NB4 (cell line): ENCODE measurements at regions not wholly inside any gene's neighbourhood (a gene's known extent, or its start where the extent isn't known, plus 50 kb on each side); places are given as distances from the start of the nearest gene placed in this dataset.

Experiments used
- DNase-seq: peaks from one replicate; pipeline ENCODE4 v3.0.0; 2010; ENCODE audit warnings: low read depth
- H3K4me3 ChIP-seq: one replicate; pipeline ENCODE4 v1.5.1; 2011; ENCODE audit warnings: mild to moderate bottlenecking, low read depth, low read length, moderate library complexity
- MYC ChIP-seq: IDR thresholded peaks from 2 replicates; pipeline ENCODE4 v1.6.1; 2011; ENCODE audit warnings: low read depth, low read length
- POLR2A ChIP-seq: IDR thresholded peaks from 2 replicates; pipeline ENCODE4 v1.6.1; 2011; ENCODE audit warnings: mild to moderate bottlenecking; ENCODE audit not compliant: insufficient read length; ENCODE audit errors: extremely low read depth
- TF ChIP-seq, protein P1 (sequence below): IDR thresholded peaks from one replicate; pipeline ENCODE4 v1.5.1; 2012; ENCODE audit warnings: low read depth, low read length
- TF ChIP-seq, protein P2 (sequence below): IDR thresholded peaks from 2 replicates; pipeline ENCODE4 v1.6.1; 2011; ENCODE audit warnings: low read depth, low read length

DNA sequence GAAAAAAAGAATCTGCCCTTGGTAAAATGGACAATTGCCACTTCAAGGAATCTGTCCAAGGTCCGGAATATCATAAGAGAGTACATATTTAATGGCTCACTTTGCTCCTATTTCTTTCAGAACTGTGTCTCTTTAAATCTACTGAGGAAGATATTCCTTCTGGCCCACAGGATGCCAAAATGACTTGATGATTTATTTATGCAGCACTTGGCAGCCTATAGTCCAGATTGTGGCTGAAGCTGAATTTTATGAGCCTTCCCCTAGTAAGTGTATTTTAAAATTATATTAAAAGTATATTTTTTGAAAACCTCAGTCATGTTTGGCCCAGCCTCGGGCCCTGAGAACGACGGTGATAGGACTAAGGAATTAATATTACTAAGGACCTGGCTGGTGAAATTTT, 465.1 kb upstream of the HNRNPA3 start:
- TF ChIP-seq, protein P1, sequence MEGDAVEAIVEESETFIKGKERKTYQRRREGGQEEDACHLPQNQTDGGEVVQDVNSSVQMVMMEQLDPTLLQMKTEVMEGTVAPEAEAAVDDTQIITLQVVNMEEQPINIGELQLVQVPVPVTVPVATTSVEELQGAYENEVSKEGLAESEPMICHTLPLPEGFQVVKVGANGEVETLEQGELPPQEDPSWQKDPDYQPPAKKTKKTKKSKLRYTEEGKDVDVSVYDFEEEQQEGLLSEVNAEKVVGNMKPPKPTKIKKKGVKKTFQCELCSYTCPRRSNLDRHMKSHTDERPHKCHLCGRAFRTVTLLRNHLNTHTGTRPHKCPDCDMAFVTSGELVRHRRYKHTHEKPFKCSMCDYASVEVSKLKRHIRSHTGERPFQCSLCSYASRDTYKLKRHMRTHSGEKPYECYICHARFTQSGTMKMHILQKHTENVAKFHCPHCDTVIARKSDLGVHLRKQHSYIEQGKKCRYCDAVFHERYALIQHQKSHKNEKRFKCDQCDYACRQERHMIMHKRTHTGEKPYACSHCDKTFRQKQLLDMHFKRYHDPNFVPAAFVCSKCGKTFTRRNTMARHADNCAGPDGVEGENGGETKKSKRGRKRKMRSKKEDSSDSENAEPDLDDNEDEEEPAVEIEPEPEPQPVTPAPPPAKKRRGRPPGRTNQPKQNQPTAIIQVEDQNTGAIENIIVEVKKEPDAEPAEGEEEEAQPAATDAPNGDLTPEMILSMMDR, result no peak
- TF ChIP-seq, protein P2, sequence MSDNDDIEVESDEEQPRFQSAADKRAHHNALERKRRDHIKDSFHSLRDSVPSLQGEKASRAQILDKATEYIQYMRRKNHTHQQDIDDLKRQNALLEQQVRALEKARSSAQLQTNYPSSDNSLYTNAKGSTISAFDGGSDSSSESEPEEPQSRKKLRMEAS, result no peak
- TF ChIP-seq MYC (no peak), POLR2A (no peak)
- DNase-seq, result no peak
- no peak overlapping the region for H3K4me3 ChIP-seq

DNA sequence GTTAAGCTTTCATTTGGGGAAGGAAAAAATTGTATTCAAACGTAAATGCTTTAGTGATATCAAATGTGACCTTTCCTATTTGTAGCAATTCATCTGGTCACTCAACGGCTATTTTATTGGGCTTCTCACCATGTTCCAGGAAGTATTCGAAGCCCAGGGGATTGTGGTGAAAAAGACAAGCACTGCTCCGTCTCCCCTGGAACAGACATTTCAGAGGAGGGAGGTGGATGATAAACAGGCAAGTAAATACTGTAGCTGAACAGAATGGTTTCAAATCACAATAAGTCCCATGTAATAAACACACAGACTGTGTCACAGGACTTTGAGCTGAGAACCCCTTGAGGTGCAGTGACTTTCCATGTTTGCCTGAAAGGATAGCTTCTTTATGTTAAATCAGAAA, 464.7 kb upstream of the HNRNPA3 start:
- H3K4me3 ChIP-seq, result no peak overlapping the region
- TF ChIP-seq, protein P2, result no peak
- TF ChIP-seq, protein P1, result no peak
- no peak for TF ChIP-seq MYC
- no peak for TF ChIP-seq POLR2A
- DNase-seq, result no peak

DNA sequence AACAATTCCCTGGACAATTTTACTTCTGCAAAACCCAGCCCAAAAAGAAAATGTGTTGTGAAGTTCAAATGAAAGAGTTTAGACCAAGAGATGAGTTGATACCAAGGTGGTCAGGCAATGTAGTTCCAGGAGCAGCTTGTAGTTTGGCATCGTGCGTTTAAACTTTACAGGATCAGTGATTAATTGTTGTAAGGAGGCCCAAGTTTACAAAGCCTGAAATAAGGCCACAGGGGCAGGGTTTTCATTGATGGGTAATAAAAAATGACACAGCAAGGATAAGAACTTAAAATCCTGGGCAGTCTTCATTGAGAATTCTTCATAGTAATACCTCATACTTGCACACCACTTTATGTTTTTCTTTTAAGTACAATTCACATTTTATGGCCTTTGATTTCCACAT, 463.9 kb upstream of the HNRNPA3 start:
- TF ChIP-seq, protein P1, result no peak
- TF ChIP-seq MYC (no peak), POLR2A (no peak)
- TF ChIP-seq, protein P2, result no peak
- no peak overlapping the region for H3K4me3 ChIP-seq
- no peak for DNase-seq

DNA sequence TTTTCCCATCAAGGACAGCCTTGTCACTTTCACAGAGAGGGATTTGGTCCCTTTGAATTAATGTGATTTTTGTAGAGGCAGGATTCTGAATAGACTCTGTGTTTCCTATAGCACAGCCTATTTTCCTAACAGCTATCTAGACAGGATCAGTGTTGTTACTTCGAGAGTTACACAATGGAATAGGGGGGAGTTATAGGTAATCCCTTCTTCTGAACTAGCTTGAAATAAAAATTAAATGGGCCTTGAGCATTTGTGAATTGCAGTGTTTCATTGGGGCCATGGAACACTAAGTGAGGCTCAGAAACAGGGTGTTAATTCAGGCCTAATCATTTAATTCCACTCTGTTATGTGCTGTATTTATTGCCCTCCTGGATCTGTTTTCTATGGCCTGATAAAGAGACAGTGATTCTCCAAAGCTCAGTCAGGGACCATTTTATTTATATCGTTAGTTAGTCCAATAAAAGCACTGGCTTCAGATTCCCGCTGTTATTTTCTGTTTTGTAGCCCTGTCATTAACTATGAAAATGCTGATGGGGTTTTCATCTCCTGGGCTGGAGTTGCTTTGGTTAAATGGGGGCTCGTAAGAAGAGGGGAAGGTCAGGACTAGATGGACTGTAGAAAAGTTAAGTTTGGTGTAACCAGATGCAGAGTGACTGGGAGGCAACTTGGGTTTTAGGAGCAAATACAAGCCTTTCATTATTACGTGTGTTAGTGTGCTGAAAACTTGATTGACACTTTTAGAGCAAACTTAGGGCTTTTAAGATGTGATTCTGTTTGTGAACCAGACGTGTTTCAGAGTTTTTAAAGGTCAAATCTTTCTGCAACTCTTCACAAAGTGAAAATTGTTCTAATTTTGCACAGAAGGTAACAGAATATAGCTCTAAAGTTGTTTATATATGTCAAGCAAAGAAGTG, 461.0 kb upstream of the HNRNPA3 start:
- DNase-seq, result no peak
- no peak overlapping the region for H3K4me3 ChIP-seq
- TF ChIP-seq, protein P1, result no peak
- TF ChIP-seq POLR2A (no peak), MYC (no peak)
- TF ChIP-seq, protein P2, result no peak

DNA sequence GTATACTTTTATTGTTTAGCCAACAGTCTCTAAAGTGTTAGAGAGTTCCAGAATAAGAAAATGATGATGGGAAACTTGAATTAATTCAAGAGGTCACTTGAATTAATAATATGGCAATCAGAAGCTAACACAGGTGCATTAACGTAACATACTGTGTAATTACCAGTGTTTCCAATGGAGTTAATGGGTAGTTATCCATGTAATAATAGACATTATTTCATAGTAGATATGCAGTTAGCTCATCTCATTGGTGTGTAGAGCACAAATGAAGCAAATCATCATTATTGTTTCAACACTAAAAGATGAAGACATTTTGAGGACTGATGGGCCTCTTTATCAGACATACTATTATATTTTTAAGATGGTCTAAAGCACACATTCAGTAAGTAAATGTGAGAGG, 460.3 kb upstream of the HNRNPA3 start:
- H3K4me3 ChIP-seq, result no peak overlapping the region
- no peak for DNase-seq
- TF ChIP-seq, protein P1, result no peak
- no peak for TF ChIP-seq MYC
- no peak for TF ChIP-seq POLR2A
- TF ChIP-seq, protein P2, result no peak
